GM12892 (cell line): ENCODE measurements at regions not wholly inside any gene's neighbourhood (a gene's known extent, or its start where the extent isn't known, plus 50 kb on each side); places are given as distances from the start of the nearest gene placed in this dataset.

ENCODE experiments used
- DNase-seq: peaks from one replicate; pipeline ENCODE4 v3.0.0; 2011; ENCODE audit not compliant: insufficient read length
- FAIRE-seq: peaks from 2 replicates; lab custom pipeline; 2011; peaks lifted over from hg19 to GRCh38; lab: Jason Lieb, UNC
- POLR2A ChIP-seq: IDR thresholded peaks from 2 replicates; pipeline ENCODE4 v1.6.1; 2011; ENCODE audit warnings: low read depth, low read length, control low read depth
- POLR2AphosphoS5 ChIP-seq: IDR thresholded peaks from 2 replicates; pipeline ENCODE4 v1.6.1; 2011; ENCODE audit warnings: low read depth, low read length, control low read depth
- TAF1 ChIP-seq: IDR thresholded peaks from 2 replicates; pipeline ENCODE4 v1.6.1; 2011; ENCODE audit warnings: low read depth, mild to moderate bottlenecking, control low read depth, low read length, borderline replicate concordance

- TF ChIP-seq POLR2AphosphoS5 (no peak), POLR2A (no peak), TAF1 (no peak)
- DNase-seq = no peak
- no peak for FAIRE-seq
Observed at GRCh38 chr15:31842532-31843195, 187.7 kb upstream of the CHRNA7 start.

GRCh38 chr15:31843426-31844055 lies 186.8 kb upstream of the CHRNA7 start:
- no peak for TF ChIP-seq POLR2A
- FAIRE-seq (no peak), DNase-seq (no peak)

GRCh38 chr15:31845791-31846190 lies 184.5 kb upstream of the CHRNA7 start:
- FAIRE-seq = no peak
- DNase-seq = no peak
- TF ChIP-seq TAF1 (no peak), POLR2A (no peak), POLR2AphosphoS5 (no peak)

GRCh38 chr15:31847961-31848360 lies 182.4 kb upstream of the CHRNA7 start:
- TF ChIP-seq POLR2A (no peak), POLR2AphosphoS5 (no peak), TAF1 (no peak)
- DNase-seq (no peak), FAIRE-seq (no peak)

GRCh38 chr15:31848621-31849020 lies 181.7 kb upstream of the CHRNA7 start:
- TF ChIP-seq TAF1 (no peak), POLR2A (no peak), POLR2AphosphoS5 (no peak)

GRCh38 chr15:31852933-31853799 lies 177.1 kb upstream of the CHRNA7 start:
- FAIRE-seq (no peak), DNase-seq (no peak)
- TF ChIP-seq TAF1 (no peak), POLR2AphosphoS5 (no peak), POLR2A (no peak)

More at GRCh38 chr15:31848621-31849020, 181.7 kb upstream of the CHRNA7 start:
- FAIRE-seq = no peak
- no peak for DNase-seq

GRCh38 chr15:31856581-31856980 lies 173.7 kb upstream of the CHRNA7 start:
- DNase-seq (no peak), FAIRE-seq (no peak)
- no peak for TF ChIP-seq POLR2AphosphoS5
- no peak for TF ChIP-seq TAF1
- no peak for TF ChIP-seq POLR2A

GRCh38 chr15:31857194-31857593 lies 173.1 kb upstream of the CHRNA7 start:
- TF ChIP-seq POLR2A (no peak), POLR2AphosphoS5 (no peak), TAF1 (no peak)
- DNase-seq (no peak), FAIRE-seq (no peak)

GRCh38 chr15:31858026-31858425 lies 172.3 kb upstream of the CHRNA7 start:
- TF ChIP-seq TAF1 (no peak), POLR2AphosphoS5 (no peak), POLR2A (no peak)
- FAIRE-seq (no peak), DNase-seq (no peak)

GRCh38 chr15:31866248-31866647 lies 164.1 kb upstream of the CHRNA7 start:
- DNase-seq (no peak), FAIRE-seq (no peak)
- TF ChIP-seq POLR2AphosphoS5 (no peak), TAF1 (no peak), POLR2A (no peak)

- peak; percentile 26 for DNase-seq
- no peak for TF ChIP-seq POLR2AphosphoS5
- no peak for TF ChIP-seq POLR2A
- no peak for TF ChIP-seq TAF1
- peak; percentile 93 for FAIRE-seq
Observed at GRCh38 chr15:31867536-31868442, 162.5 kb upstream of the CHRNA7 start.

GRCh38 chr15:31869686-31870307 lies 160.5 kb upstream of the CHRNA7 start:
- DNase-seq (no peak), FAIRE-seq (no peak)
- no peak for TF ChIP-seq POLR2AphosphoS5
- no peak for TF ChIP-seq TAF1
- no peak for TF ChIP-seq POLR2A
